ENCODE measurements at regions not wholly inside any gene's neighbourhood (a gene's known extent, or its start where the extent isn't known, plus 50 kb on each side); places are given as distances from the start of the nearest gene placed in this dataset.
"Not testable (repeated sequence)": the region's sequence is repeated elsewhere in the genome, so short reads cannot be mapped to it uniquely, and the experiment has no call there.

- no peak for DNase-seq
Observed at GRCh38 chr9:28378231-28378630, 805.0 kb upstream of the C9orf72 start.

- DNase-seq = no peak
Observed at GRCh38 chr9:28379082-28379481, 805.8 kb upstream of the C9orf72 start.

GRCh38 chr9:28389411-28389810 is 816.1 kb upstream of the C9orf72 start:
- DNase-seq = no peak

- no peak for DNase-seq
Observed at GRCh38 chr9:28394774-28395173, 821.5 kb upstream of the C9orf72 start.

- DNase-seq = no peak
Observed at GRCh38 chr9:28396058-28396457, 822.8 kb upstream of the C9orf72 start.

- no peak for DNase-seq
Observed at GRCh38 chr9:28407351-28407750, 834.1 kb upstream of the C9orf72 start.

GRCh38 chr9:28409919-28410318 is 836.6 kb upstream of the C9orf72 start:
- DNase-seq = no peak

GRCh38 chr9:28410411-28410810 is 837.1 kb upstream of the C9orf72 start:
- no peak for DNase-seq

GRCh38 chr9:28413471-28413870 is 840.2 kb upstream of the C9orf72 start:
- DNase-seq = no peak

GRCh38 chr9:28423255-28423654 is 850.0 kb upstream of the C9orf72 start:
- no peak for DNase-seq

- DNase-seq = no peak
Observed at GRCh38 chr9:28435456-28435855, 862.2 kb upstream of the C9orf72 start.

- DNase-seq = no peak
Observed at GRCh38 chr9:28439688-28440087, 866.4 kb upstream of the C9orf72 start.

GRCh38 chr9:28443461-28443860 is 870.2 kb upstream of the C9orf72 start:
- no peak for DNase-seq

- DNase-seq = no peak
Observed at GRCh38 chr9:28444637-28445036, 871.4 kb upstream of the C9orf72 start.

- no peak for DNase-seq
Observed at GRCh38 chr9:28445211-28445610, 871.9 kb upstream of the C9orf72 start.

- no peak for DNase-seq
Observed at GRCh38 chr9:28453918-28454317, 880.6 kb upstream of the C9orf72 start.

- DNase-seq = no peak
Observed at GRCh38 chr9:28456861-28457260, 883.6 kb upstream of the C9orf72 start.

- no peak for DNase-seq
Observed at GRCh38 chr9:28464481-28465216, 891.4 kb upstream of the C9orf72 start.

- no peak for DNase-seq
Observed at GRCh38 chr9:28471261-28471660, 898.0 kb upstream of the C9orf72 start.

- DNase-seq = no peak
Observed at GRCh38 chr9:28487561-28487960, 914.3 kb upstream of the C9orf72 start.

- no peak for DNase-seq
Observed at GRCh38 chr9:28491121-28491520, 917.8 kb upstream of the C9orf72 start.

GRCh38 chr9:28498168-28498567 is 924.9 kb upstream of the C9orf72 start:
- not testable (repeated sequence) for DNase-seq

GRCh38 chr9:28502189-28502588 is 928.9 kb upstream of the C9orf72 start:
- DNase-seq = no peak

- DNase-seq = no peak
Observed at GRCh38 chr9:28502741-28503140, 929.5 kb upstream of the C9orf72 start.

- no peak for DNase-seq
Observed at GRCh38 chr9:28503573-28503972, 930.3 kb upstream of the C9orf72 start.
